ENCODE measurements at regions not wholly inside any gene's neighbourhood (a gene's known extent, or its start where the extent isn't known, plus 50 kb on each side); places are given as distances from the start of the nearest gene placed in this dataset.
"Not testable (repeated sequence)": the region's sequence is repeated elsewhere in the genome, so short reads cannot be mapped to it uniquely, and the experiment has no call there.

DNA sequence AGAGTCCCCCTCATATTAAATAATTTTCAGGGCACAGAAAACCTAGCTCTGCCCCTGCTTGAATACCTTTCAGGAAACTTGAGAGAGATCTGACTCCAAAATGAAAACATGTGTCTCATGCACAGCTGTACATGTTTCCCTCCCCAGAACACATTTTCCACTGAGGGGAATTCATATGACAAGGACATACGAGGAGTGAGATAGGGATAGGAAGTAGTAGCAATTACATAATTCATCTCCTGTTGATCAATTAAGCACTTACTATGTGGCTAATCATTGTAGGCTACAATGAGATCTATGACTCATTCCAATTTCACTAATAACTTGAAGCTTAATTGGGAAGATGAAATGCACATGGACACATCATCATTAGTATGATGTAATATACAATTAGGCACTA is 302.1 kb downstream of the PCDH11X start:
- not testable (repeated sequence) for H3K9ac ChIP-seq (ENCODE audit: low read length); H3K4me1 ChIP-seq (ENCODE audit: low read length); H3K4me3 ChIP-seq (ENCODE audit: low read length); H3K27ac ChIP-seq (ENCODE audit: low read length); H4K20me1 ChIP-seq (ENCODE audit: insufficient read depth, low read depth, low read length); H3K79me2 ChIP-seq (ENCODE audit: low read length); H2AFZ ChIP-seq (ENCODE audit: low read length); H3K9me2 ChIP-seq (replicated peaks; ENCODE audit: insufficient read depth, low read length); H3K27me3 ChIP-seq (ENCODE audit: low read length); H3K9me3 ChIP-seq (ENCODE audit: low read length); H3K36me3 ChIP-seq (ENCODE audit: insufficient read depth, low read length); H3K4me2 ChIP-seq (ENCODE audit: low read depth, low read length, poor library complexity, severe bottlenecking); DNase-seq

GRCh38 chrX:92090756-92091155 is 311.6 kb downstream of the PCDH11X start:
- H3K27ac ChIP-seq (ENCODE audit: low read length); H3K27me3 ChIP-seq (ENCODE audit: low read length); H3K4me3 ChIP-seq (ENCODE audit: low read length); H3K9me3 ChIP-seq (ENCODE audit: low read length); H3K79me2 ChIP-seq (ENCODE audit: low read length); H3K4me2 ChIP-seq (ENCODE audit: low read depth, low read length, poor library complexity, severe bottlenecking); H4K20me1 ChIP-seq (ENCODE audit: insufficient read depth, low read depth, low read length); H3K9ac ChIP-seq (ENCODE audit: low read length); H3K36me3 ChIP-seq (ENCODE audit: insufficient read depth, low read length); H2AFZ ChIP-seq (ENCODE audit: low read length); DNase-seq; H3K9me2 ChIP-seq (replicated peaks; ENCODE audit: insufficient read depth, low read length); H3K4me1 ChIP-seq (ENCODE audit: low read length): not testable (repeated sequence)

DNA sequence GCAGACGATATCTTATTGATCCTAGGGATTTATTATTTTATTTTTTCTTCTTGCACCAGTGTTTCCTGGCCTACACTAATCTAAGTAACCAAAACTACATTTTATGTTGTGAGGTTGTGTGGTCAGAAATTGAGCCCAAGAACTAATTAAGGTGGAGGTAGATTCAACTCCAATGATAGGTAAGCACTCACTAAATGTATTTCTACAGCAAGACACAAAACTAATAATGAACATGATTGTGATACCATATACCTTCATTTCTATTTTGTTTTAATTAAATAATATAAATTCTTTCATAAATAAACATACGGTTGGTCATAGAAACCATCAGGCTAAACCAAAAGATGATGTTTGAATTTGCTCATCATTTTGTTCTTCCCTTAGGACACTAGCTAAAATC is 319.0 kb downstream of the PCDH11X start:
- not testable (repeated sequence) for H3K27me3 ChIP-seq (ENCODE audit: low read length); H3K4me1 ChIP-seq (ENCODE audit: low read length); H4K20me1 ChIP-seq (ENCODE audit: insufficient read depth, low read depth, low read length); H3K27ac ChIP-seq (ENCODE audit: low read length); H2AFZ ChIP-seq (ENCODE audit: low read length); H3K36me3 ChIP-seq (ENCODE audit: insufficient read depth, low read length); H3K79me2 ChIP-seq (ENCODE audit: low read length); H3K9ac ChIP-seq (ENCODE audit: low read length); H3K9me2 ChIP-seq (replicated peaks; ENCODE audit: insufficient read depth, low read length); H3K4me2 ChIP-seq (ENCODE audit: low read depth, low read length, poor library complexity, severe bottlenecking); H3K4me3 ChIP-seq (ENCODE audit: low read length); H3K9me3 ChIP-seq (ENCODE audit: low read length); DNase-seq

DNA sequence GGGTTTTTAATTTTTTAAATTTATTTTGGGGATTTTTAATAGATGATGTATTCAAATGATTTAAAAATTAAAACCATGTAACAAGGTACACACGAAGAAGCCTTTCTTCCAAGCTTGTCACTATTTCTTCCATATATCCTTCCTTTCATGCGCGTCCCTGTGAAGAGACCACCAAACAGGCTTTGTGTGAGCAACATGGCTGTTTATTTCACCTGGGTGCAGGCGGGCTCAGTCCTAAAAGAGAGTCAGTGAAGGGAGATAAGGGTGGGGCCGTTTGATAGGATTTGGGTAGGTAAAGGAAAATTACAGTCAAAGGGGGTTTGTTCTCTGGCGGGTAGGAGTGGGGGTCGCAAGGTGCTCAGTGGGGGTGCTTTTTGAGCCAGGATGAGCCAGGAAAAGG is 320.9 kb downstream of the PCDH11X start:
- not testable (repeated sequence) for H3K4me2 ChIP-seq (ENCODE audit: low read depth, low read length, poor library complexity, severe bottlenecking); DNase-seq; H3K9me3 ChIP-seq (ENCODE audit: low read length); H3K27ac ChIP-seq (ENCODE audit: low read length); H3K27me3 ChIP-seq (ENCODE audit: low read length); H3K79me2 ChIP-seq (ENCODE audit: low read length); H2AFZ ChIP-seq (ENCODE audit: low read length); H3K36me3 ChIP-seq (ENCODE audit: insufficient read depth, low read length); H4K20me1 ChIP-seq (ENCODE audit: insufficient read depth, low read depth, low read length); H3K4me1 ChIP-seq (ENCODE audit: low read length); H3K4me3 ChIP-seq (ENCODE audit: low read length); H3K9me2 ChIP-seq (replicated peaks; ENCODE audit: insufficient read depth, low read length); H3K9ac ChIP-seq (ENCODE audit: low read length)

DNA sequence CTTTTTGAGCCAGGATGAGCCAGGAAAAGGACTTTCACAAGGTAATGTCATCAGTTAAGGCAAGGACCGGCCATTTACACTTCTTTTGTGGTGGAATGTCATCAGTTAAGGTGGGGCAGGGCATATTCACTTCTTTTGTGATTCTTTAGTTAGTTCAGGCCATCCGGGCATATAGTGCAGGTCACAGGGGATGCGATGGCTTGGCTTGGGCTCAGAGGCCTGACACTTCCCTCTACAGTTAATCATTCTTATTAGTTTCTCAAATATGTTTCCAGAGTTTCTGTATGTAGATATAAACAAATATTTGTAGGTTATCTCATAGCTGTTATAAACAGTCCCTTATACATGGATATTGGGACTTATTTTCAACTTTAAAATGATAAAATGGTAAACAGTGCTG is 326.5 kb downstream of the PCDH11X start:
- not testable (repeated sequence) for H3K9me2 ChIP-seq (replicated peaks; ENCODE audit: insufficient read depth, low read length); H3K4me2 ChIP-seq (ENCODE audit: low read depth, low read length, poor library complexity, severe bottlenecking); H3K9ac ChIP-seq (ENCODE audit: low read length); H3K36me3 ChIP-seq (ENCODE audit: insufficient read depth, low read length); DNase-seq; H3K9me3 ChIP-seq (ENCODE audit: low read length); H3K27ac ChIP-seq (ENCODE audit: low read length); H3K79me2 ChIP-seq (ENCODE audit: low read length); H4K20me1 ChIP-seq (ENCODE audit: insufficient read depth, low read depth, low read length); H3K4me3 ChIP-seq (ENCODE audit: low read length); H3K4me1 ChIP-seq (ENCODE audit: low read length); H2AFZ ChIP-seq (ENCODE audit: low read length); H3K27me3 ChIP-seq (ENCODE audit: low read length)

DNA sequence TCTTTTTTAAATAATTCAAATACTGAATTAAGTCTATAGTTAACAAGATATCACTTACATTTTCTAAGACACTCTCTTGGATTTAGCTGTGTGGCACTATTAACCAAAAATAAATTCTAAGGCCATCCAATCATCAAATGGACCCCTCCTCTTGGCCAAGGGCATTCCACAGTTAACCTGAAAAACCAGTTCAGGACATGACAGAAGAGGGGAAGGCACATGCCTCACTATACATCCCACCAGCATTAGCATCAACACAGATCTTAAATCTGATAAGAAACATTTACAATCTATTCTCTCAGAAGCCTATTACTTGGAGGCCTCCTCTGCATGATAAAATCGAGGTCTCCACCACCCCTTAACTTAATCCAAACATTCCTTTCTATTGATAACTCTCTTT is 327.5 kb downstream of the PCDH11X start:
- not testable (repeated sequence) for H3K27ac ChIP-seq (ENCODE audit: low read length); H3K9ac ChIP-seq (ENCODE audit: low read length); H3K4me2 ChIP-seq (ENCODE audit: low read depth, low read length, poor library complexity, severe bottlenecking); H3K36me3 ChIP-seq (ENCODE audit: insufficient read depth, low read length); H3K27me3 ChIP-seq (ENCODE audit: low read length); H2AFZ ChIP-seq (ENCODE audit: low read length); H3K79me2 ChIP-seq (ENCODE audit: low read length); DNase-seq; H4K20me1 ChIP-seq (ENCODE audit: insufficient read depth, low read depth, low read length); H3K4me1 ChIP-seq (ENCODE audit: low read length); H3K4me3 ChIP-seq (ENCODE audit: low read length); H3K9me2 ChIP-seq (replicated peaks; ENCODE audit: insufficient read depth, low read length); H3K9me3 ChIP-seq (ENCODE audit: low read length)

DNA sequence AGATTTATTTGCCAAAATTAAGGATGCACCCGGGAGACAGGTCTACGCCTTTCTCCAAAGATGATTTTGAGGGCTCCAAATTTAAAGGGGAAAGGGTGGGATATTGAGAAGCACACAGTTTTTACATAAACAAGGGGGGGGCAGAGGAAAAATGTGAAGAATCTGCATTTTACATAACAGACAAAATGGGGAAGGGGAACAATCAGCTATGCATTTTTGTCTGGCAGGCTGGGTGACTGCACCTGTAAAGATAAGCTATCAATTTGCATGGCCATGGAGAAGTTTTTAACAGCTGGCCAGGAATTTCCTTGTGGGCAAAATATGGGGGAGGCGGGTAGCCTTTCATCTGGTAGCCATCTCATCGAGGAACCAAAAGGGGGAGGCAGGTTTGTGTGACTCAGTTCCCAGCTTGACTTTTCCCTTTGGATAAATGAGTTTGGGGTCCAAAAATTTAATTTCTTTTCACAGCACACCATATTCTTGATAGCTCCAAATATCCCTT is 331.3 kb downstream of the PCDH11X start:
- not testable (repeated sequence) for H3K9me3 ChIP-seq (ENCODE audit: low read length); H3K36me3 ChIP-seq (ENCODE audit: insufficient read depth, low read length); H3K27ac ChIP-seq (ENCODE audit: low read length); H3K27me3 ChIP-seq (ENCODE audit: low read length); H3K9ac ChIP-seq (ENCODE audit: low read length); H3K79me2 ChIP-seq (ENCODE audit: low read length); H3K9me2 ChIP-seq (replicated peaks; ENCODE audit: insufficient read depth, low read length); H2AFZ ChIP-seq (ENCODE audit: low read length); H4K20me1 ChIP-seq (ENCODE audit: insufficient read depth, low read depth, low read length); DNase-seq; H3K4me1 ChIP-seq (ENCODE audit: low read length); H3K4me2 ChIP-seq (ENCODE audit: low read depth, low read length, poor library complexity, severe bottlenecking); H3K4me3 ChIP-seq (ENCODE audit: low read length)

DNA sequence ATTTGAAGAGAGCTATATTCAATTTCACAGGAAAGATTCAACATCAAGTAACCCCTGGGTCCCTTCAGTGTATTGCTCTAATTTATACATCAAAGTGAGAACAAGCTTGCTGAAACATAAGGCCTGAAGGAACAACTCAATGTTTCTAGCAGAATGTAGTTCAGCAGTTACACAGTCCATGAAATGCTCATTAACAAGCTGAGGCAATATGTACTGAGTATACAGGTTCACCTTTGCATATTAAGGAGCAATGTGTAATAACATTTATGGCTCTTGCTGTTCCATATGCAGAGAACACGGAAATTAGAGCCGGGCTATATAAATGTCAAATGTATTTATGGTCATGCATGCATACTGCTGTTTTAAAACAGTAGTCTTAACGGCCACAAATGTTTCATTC is 338.5 kb downstream of the PCDH11X start:
- H3K9me3 ChIP-seq (ENCODE audit: low read length); DNase-seq; H4K20me1 ChIP-seq (ENCODE audit: insufficient read depth, low read depth, low read length); H3K4me1 ChIP-seq (ENCODE audit: low read length); H3K9ac ChIP-seq (ENCODE audit: low read length); H3K4me2 ChIP-seq (ENCODE audit: low read depth, low read length, poor library complexity, severe bottlenecking); H3K27me3 ChIP-seq (ENCODE audit: low read length); H3K27ac ChIP-seq (ENCODE audit: low read length); H3K4me3 ChIP-seq (ENCODE audit: low read length); H2AFZ ChIP-seq (ENCODE audit: low read length); H3K9me2 ChIP-seq (replicated peaks; ENCODE audit: insufficient read depth, low read length); H3K36me3 ChIP-seq (ENCODE audit: insufficient read depth, low read length); H3K79me2 ChIP-seq (ENCODE audit: low read length): not testable (repeated sequence)

DNA sequence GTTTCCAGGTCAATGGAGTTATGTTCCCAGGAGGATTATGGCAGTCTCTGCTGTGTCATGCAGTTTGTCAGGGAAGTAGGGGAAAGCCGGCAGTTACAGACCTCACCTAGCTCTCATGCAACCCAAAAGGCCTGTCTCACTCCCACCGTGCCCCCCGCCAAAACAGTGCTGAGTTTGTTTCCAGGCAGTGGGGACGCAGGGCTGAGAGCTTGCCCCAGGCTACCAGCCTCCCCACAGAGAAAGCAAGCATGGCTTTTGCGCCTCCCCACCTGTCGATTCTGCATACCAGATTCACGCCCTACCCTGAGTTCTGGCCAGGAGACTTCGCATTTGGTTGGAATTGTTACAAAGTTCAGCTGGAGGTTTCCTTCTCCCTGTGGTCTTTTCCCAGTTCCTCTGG is 383.9 kb downstream of the PCDH11X start:
- H3K4me2 ChIP-seq (ENCODE audit: low read depth, low read length, poor library complexity, severe bottlenecking); H4K20me1 ChIP-seq (ENCODE audit: insufficient read depth, low read depth, low read length); H2AFZ ChIP-seq (ENCODE audit: low read length); H3K9ac ChIP-seq (ENCODE audit: low read length); H3K36me3 ChIP-seq (ENCODE audit: insufficient read depth, low read length); H3K9me2 ChIP-seq (replicated peaks; ENCODE audit: insufficient read depth, low read length); H3K27ac ChIP-seq (ENCODE audit: low read length); DNase-seq; H3K4me3 ChIP-seq (ENCODE audit: low read length); H3K4me1 ChIP-seq (ENCODE audit: low read length); H3K79me2 ChIP-seq (ENCODE audit: low read length); H3K9me3 ChIP-seq (ENCODE audit: low read length); H3K27me3 ChIP-seq (ENCODE audit: low read length): not testable (repeated sequence)

All from Karpas-422 (cell line).